GM19372 (cell line): ENCODE measurements at regions not wholly inside any gene's neighbourhood (a gene's known extent, or its start where the extent isn't known, plus 50 kb on each side); places are given as distances from the start of the nearest gene placed in this dataset.

Source experiments
- ATAC-seq: cut with Tn5 transposase; IDR thresholded peaks from one replicate; pipeline ENCODE4 v1.9.1; 2021; ENCODE audit warnings: mild to moderate bottlenecking, low read depth, moderate library complexity; ENCODE audit not compliant: unreplicated experiment

GRCh38 chr9:117490199-117490598 lies 75.3 kb upstream of the ASTN2 start:
- no peak for ATAC-seq

GRCh38 chr9:117488659-117489058 lies 73.8 kb upstream of the ASTN2 start:
- no peak for ATAC-seq

- peak; percentile 100 for ATAC-seq
Observed at GRCh38 chr9:117487555-117488175, 72.8 kb upstream of the ASTN2 start.

- no peak for ATAC-seq
Observed at GRCh38 chr9:117486426-117486825, 71.6 kb upstream of the ASTN2 start.

GRCh38 chr9:117485176-117485575 lies 70.3 kb upstream of the ASTN2 start:
- no peak for ATAC-seq

- no peak for ATAC-seq
Observed at GRCh38 chr9:117480729-117481128, 65.9 kb upstream of the ASTN2 start.

- ATAC-seq = no peak
Observed at GRCh38 chr9:117480253-117480652, 65.4 kb upstream of the ASTN2 start.

- no peak for ATAC-seq
Observed at GRCh38 chr9:117473293-117473692, 58.4 kb upstream of the ASTN2 start.

GRCh38 chr9:117470902-117471301 lies 56.0 kb upstream of the ASTN2 start:
- no peak for ATAC-seq

- ATAC-seq = no peak
Observed at GRCh38 chr9:117470455-117470854, 55.6 kb upstream of the ASTN2 start.

GRCh38 chr9:117466111-117466510 lies 51.3 kb upstream of the ASTN2 start:
- no peak for ATAC-seq

- no peak for ATAC-seq
Observed at GRCh38 chr9:117465706-117466105, 50.8 kb upstream of the ASTN2 start.

GRCh38 chr9:117464941-117465616 lies 50.2 kb upstream of the ASTN2 start:
- ATAC-seq = no peak
